Left lung (tissue), 4 donors: ENCODE measurements at regions not wholly inside any gene's neighbourhood (a gene's known extent, or its start where the extent isn't known, plus 50 kb on each side); places are given as distances from the start of the nearest gene placed in this dataset.
A peak's percentile ranks its signal among the peaks of the same experiment; 100 is the strongest.

Source experiments
- ATAC-seq: fragments of 200-7000 bp; cut with Tn5 transposase; one replicate; pipeline ENCODE4 v1.9.1; 2020; ENCODE audit warnings: moderate library complexity
- DNase-seq, 4 donors: peaks; one replicate each; pipeline ENCODE4 v3.0.0-alpha.2; 2013 to 2020
- H3K27ac ChIP-seq, 2 donors: fragments of 200-600 bp; sonication (generic) in 1 of 2; one replicate each; pipeline versions ENCODE4 v1.5.0 to v1.8.0; 2020 to 2021
- H3K27me3 ChIP-seq, 2 donors: fragments of 200-600 bp; sonication (generic) in 1 of 2; one replicate each; pipeline versions ENCODE4 v1.5.0 to v1.8.0; 2020 to 2021
- H3K36me3 ChIP-seq, 2 donors: fragments of 200-600 bp; sonication (generic) in 1 of 2; one replicate each; pipeline versions ENCODE4 v1.5.0 to v1.8.0; 2020 to 2021
- H3K4me1 ChIP-seq, 2 donors: fragments of 200-600 bp; one replicate each; pipeline ENCODE4 v1.8.0; 2021
- H3K4me3 ChIP-seq, 2 donors: fragments of 200-600 bp; sonication (generic) in 1 of 2; one replicate each; pipeline versions ENCODE4 v1.5.0 to v1.8.0; 2020 to 2021; ENCODE audit warnings: mild to moderate bottlenecking in 1 of 2
- H3K9me3 ChIP-seq, 2 donors: fragments of 200-600 bp; sonication (generic) in 1 of 2; one replicate each; pipeline versions ENCODE4 v1.5.0 to v1.8.0; 2020 to 2021
- intact Hi-C, 2 donors: fragments of 100-400 bp; cut with DNase I; formaldehyde crosslinking; loops; one replicate each; pipeline versions ENCODE4 v1.11.2 to v1.14.2; 2022
- TF ChIP-seq, protein P1 (sequence below), 2 donors: fragments of 200-600 bp; sonication (generic) in 1 of 2; IDR thresholded peaks; one replicate each; pipeline versions ENCODE4 v1.5.0 to v1.8.0; 2021; ENCODE audit warnings: antibody characterized with exemption in 2 of 2
- donor health status: DM: no; HTN: yes; CAD: no.
- donor health status: DM: no; HTN: no; CAD: no.

DNA sequence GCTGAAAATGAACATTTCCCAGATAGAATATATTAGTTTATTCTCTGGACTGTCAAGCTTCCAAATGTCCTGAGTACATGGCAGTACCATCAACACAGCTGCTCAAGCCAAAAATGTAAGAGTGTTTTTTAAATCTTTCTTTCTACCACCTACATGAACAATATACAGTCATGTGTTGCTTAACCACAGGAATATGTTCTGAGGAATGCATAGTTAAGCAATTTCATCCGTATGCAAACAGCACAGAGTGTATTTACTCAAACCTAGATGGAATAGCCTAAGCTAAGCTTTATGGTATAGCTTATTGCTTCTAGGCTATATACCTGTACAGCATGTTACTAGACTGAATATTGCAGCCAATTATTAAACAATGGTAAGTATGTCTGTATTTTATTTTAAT, 561.9 kb upstream of the ADGRL4 start:
- H3K4me1 ChIP-seq = no peaks in the 10 kb centered on the region
- intact Hi-C loops = no loop called here
- TF ChIP-seq, protein P1, sequence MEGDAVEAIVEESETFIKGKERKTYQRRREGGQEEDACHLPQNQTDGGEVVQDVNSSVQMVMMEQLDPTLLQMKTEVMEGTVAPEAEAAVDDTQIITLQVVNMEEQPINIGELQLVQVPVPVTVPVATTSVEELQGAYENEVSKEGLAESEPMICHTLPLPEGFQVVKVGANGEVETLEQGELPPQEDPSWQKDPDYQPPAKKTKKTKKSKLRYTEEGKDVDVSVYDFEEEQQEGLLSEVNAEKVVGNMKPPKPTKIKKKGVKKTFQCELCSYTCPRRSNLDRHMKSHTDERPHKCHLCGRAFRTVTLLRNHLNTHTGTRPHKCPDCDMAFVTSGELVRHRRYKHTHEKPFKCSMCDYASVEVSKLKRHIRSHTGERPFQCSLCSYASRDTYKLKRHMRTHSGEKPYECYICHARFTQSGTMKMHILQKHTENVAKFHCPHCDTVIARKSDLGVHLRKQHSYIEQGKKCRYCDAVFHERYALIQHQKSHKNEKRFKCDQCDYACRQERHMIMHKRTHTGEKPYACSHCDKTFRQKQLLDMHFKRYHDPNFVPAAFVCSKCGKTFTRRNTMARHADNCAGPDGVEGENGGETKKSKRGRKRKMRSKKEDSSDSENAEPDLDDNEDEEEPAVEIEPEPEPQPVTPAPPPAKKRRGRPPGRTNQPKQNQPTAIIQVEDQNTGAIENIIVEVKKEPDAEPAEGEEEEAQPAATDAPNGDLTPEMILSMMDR (IDR thresholded peaks at IDR 0.05) = no peak
- H3K4me3 ChIP-seq = no peak overlapping the region
- no peaks in the 10 kb centered on the region for H3K36me3 ChIP-seq
- no peaks in the 10 kb centered on the region for H3K27me3 ChIP-seq
- peak in 1 of 4 donors; percentile 5 for DNase-seq
- H3K9me3 ChIP-seq = peaks cover 0 to 1% of the 10 kb centered on the region in 2 donors
- peak; percentile 41 for ATAC-seq
- H3K27ac ChIP-seq = no peak overlapping the region

DNA sequence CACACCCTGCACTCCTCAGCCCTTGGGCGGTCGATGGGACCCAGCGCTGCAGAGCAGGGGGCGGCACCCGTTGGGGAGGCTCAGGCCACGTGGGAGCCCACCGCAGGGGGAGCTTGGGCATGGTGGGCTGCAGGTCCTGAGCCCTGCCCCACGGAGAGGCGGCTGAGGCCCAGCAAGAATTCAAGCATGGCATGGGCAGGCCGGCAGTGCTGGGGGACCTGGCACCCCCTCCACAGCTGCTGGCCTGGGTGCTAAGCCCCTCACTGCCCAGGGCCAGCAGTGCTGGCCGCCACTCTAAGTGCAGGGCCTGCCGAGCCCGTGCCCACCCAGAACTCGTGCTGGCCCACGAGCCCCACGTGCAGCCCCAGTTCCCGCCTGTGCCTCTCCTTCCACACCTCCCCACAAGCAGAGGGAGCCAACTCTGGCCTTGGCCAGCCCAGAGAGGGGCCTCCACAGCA, 555.0 kb upstream of the ADGRL4 start:
- intact Hi-C loops = no loop called here
- ATAC-seq (no peak), DNase-seq (peak in 1 of 4 donors; percentile 65)
- H3K9me3 ChIP-seq = peaks cover 0 to 40% of the 10 kb centered on the region in 2 donors
- no peaks in the 10 kb centered on the region for H3K36me3 ChIP-seq
- H3K27ac ChIP-seq = no peak overlapping the region
- no peaks in the 10 kb centered on the region for H3K4me1 ChIP-seq
- H3K4me3 ChIP-seq = no peak overlapping the region
- TF ChIP-seq, protein P1 (IDR thresholded peaks at IDR 0.05) = no peak
- no peaks in the 10 kb centered on the region for H3K27me3 ChIP-seq

DNA sequence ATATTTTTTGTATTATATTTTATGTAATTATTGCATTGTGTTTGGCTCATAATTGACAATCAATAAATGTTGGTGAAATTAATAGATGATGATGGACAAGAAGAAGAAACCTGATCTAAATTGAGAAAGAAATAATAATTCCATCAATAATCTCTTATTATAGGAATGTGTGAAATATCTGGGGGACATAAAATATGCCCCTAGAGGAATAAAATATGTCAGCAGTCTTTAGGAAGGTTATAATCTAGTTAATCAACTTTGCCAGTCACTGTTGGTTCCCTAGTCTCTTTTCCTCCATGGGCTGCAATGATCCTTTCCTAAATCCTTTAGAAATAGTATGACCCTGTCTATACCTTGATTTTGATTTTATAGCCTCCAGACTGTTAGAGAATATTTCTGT, 549.7 kb upstream of the ADGRL4 start:
- intact Hi-C loops = no loop called here
- DNase-seq = no peak
- Histone ChIP-seq H3K4me3 (no peak overlapping the region), H3K27me3 (no peaks in the 10 kb centered on the region), H3K4me1 (no peaks in the 10 kb centered on the region), H3K9me3 (peaks cover 0 to 26% of the 10 kb centered on the region in 2 donors), H3K36me3 (no peaks in the 10 kb centered on the region), H3K27ac (no peak overlapping the region)
- TF ChIP-seq, protein P1 (IDR thresholded peaks at IDR 0.05) = no peak
- no peak for ATAC-seq

DNA sequence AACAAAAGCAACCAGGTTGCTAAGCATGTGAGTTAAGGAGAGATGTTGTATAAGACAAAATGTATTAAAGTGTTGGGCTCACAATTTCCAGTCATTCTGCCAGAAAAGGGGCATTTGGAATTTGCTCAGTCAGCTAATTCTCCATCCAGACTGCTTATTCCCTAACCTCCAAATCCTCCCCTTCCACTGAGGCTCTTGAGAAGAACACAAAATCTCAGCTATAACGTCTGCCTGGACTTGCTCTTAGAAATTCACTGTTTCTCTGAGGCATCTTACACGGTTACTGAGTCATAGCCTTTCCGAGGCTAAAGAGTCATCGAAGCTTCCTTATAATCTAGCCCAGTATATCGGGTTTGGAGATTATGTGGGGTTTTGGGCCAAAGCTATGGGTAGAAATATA, 548.2 kb upstream of the ADGRL4 start:
- Histone ChIP-seq H3K4me3 (no peak overlapping the region), H3K9me3 (peaks cover 0 to 16% of the 10 kb centered on the region in 2 donors), H3K27me3 (no peaks in the 10 kb centered on the region), H3K4me1 (no peaks in the 10 kb centered on the region), H3K27ac (no peak overlapping the region), H3K36me3 (no peaks in the 10 kb centered on the region)
- TF ChIP-seq, protein P1 (IDR thresholded peaks at IDR 0.05) = no peak
- intact Hi-C loops = no loop called here
- DNase-seq (no peak), ATAC-seq (no peak)

DNA sequence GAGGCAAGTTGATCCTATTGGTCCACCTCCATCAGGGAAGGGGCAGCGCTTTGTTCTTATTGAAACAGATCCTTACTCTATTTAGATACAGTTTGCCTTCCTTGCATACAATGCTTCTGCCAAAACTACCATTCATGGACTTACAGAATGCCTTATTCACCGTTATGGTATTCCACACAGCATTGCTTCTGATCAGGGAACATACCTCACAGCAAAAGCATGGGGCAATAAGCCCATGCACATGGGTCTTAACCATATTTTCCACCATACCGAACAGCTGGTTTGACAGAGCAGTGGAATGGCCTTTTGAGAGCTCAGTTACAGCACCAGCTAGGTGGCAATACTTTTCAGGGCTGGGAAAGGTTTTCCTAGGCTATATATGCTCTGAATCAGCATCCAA, 544.8 kb upstream of the ADGRL4 start:
- H3K36me3 ChIP-seq = no peaks in the 10 kb centered on the region
- no peaks in the 10 kb centered on the region for H3K27me3 ChIP-seq
- ATAC-seq (no peak), DNase-seq (no peak)
- H3K27ac ChIP-seq = no peak overlapping the region
- intact Hi-C loops = no loop called here
- H3K4me3 ChIP-seq = no peak overlapping the region
- TF ChIP-seq, protein P1 (IDR thresholded peaks at IDR 0.05) = no peak
- no peaks in the 10 kb centered on the region for H3K4me1 ChIP-seq
- no peaks in the 10 kb centered on the region for H3K9me3 ChIP-seq
